ENCODE measurements at regions not wholly inside any gene's neighbourhood (a gene's known extent, or its start where the extent isn't known, plus 50 kb on each side); places are given as distances from the start of the nearest gene placed in this dataset.

DNA sequence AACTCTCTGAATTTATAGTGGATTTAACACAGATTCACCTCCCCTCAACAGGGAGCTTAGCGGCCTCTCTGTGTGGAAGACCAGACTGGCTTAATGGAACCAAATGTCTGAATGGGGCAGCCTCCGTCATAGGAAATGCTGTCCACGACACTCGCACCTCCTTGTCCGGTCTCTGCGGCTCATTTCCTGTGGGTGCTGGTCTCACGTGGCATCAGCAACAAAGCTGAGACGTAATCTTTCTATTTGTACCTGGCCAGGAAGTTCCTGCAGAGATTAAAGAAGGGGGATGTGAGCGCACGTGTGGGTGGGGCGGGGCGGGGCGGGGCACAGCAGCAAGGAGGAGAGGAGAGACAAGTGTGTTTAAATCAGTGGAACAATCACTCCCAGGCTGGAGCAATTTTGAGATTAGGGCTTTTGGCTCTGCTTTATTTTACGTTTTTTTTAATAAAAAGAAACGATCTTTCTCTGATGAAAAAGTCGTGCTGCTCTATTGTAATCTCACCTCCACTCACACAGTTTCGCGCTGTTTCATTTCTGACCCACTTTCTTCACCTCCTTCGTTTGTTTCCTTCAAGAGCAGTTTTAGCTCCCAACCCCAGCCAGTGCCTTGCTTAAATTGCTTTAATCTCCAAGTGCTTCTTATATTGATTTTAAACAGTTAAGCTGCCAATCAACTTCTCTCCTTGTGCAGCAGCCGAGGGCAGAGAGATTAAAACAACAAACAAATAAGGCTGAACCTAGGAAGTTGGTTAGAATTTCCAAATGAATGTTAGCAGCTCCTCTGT is 132.2 kb upstream of the ASTN2 start:
- DNase-seq, result peak; percentile 27 to 47

DNA sequence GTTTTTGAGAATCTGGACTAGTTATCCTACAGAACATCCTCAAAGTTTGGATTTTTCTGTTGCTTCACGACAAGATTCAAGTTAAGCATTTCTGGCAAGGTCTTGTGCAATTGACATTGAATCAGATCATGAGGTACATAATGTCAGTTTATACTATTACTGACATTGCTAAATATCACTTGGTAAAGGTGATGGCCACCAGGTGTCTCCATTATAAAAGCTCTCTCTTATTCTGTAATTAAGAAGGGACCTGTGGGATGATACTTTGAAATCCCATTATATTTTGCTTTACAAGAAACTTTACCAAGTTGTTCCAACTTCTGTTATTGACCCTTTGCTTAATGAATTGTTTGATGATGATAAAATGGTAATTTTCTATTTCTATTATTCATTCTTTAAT is 131.0 kb upstream of the ASTN2 start:
- peak in 1 of 2 experiments; percentile 49 for DNase-seq

- no peak for DNase-seq
Observed at GRCh38 chr9:117543089-117543488, 128.2 kb upstream of the ASTN2 start.

DNA sequence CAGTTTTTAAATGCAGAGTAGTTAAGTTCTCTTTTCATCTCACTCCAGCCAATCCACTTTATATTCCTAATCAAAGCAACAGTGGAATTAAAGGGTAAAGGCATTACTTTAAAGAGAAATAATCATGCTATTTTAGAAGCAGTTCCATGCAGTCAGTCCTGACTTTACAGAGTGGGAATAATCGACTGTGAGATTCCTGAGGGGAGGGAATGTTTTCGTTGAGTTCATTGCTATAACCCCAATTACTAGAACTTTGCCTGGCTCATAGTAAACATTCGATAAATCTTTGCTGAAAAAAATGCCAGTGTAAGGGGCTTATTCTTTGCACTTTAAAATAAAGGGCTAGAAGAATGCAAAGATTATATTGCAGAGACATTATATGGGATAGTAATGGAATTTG is 127.2 kb upstream of the ASTN2 start:
- DNase-seq, result no peak

DNA sequence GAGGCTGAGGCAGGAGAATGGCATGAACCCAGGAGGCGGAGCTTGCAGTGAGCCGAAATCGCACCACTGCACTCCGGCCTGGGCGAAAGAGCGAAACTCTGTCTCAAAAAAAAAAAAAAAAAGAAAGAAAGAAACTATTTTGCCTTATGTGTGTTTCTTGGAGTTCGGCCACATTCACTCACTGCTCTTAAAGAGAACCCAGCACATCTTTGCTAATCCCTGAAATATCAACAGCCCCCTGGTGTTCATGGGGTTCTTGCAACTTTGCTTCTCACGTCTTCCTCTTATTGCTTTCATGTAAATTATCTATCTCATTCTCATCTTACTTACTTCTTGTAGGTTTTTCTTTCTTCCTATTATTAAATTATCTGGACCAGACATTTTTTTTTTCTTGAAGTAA is 126.3 kb upstream of the ASTN2 start:
- DNase-seq, result no peak

DNA sequence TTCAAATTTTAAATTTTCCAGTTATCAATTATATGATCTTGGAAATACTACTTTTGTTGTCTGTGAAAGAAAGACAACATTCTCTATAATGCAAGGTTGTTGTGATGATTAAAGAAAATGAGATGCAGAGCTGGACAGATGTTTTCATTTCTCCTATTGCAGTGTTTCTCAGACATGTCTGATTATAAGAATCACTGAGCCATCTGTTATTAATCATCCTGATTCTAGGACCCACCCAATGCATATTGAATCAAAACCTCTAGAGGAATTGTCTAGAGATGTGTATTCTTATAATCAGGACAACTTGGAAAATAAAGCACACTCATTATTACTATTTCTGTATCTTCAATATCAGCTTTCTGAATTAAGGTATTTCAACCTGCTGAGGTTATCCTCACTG is 121.1 kb upstream of the ASTN2 start:
- DNase-seq, result peak; percentile 20 to 83

GRCh38 chr9:117535434-117535833 is 120.6 kb upstream of the ASTN2 start:
- peak; percentile 15 to 68 for DNase-seq

- DNase-seq, result no peak
Observed at GRCh38 chr9:117528225-117528624, 113.4 kb upstream of the ASTN2 start.

DNA sequence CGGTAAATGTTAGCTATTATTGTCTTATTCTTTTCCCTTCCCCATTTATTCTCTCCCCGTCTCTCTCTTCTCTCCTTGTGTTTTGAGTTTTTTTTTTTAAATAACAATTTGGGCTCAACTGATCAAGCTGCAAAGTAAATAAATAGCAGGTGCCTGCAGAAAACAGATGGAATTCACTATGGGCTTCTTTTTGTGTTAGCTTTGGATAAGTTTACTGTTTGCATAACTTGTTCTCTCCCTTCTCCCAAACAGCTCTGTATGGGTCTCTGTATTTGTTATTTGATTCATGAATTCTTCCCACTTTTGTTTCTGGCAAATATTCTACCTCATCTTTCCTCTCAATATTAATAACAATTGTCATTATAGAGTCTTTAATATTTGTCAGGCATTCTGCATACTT is 111.8 kb upstream of the ASTN2 start:
- DNase-seq, result no peak

DNA sequence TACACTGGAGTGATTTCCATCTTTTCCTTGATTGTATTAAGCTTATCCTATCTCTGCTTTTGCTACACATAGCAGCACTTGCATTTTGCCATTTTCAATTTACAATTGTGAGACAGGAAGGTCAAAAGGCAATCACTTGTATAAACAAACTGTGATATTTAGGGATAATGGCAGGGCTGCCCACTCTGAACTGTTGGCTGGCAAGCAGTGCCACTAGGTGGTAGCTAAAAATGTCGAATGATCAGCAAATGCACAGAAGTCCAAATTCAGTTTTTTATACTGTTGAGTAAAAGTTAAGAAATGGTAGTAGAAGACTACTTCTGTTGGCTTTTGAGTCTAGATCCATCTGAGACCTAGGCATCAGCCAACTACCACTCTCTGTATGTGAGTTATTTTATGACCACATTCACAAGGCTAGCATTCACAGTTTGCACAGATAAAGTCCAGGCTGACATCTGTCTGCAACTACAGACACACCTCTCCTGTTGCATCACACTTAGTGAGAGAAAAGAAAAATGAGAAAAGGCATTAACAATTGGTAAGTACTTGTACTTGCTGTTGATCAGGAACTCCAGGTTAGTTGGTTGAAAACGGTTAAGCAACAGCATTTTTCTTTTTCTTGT is 108.8 kb upstream of the ASTN2 start:
- DNase-seq, result peak in 1 of 2 experiments; percentile 15

DNA sequence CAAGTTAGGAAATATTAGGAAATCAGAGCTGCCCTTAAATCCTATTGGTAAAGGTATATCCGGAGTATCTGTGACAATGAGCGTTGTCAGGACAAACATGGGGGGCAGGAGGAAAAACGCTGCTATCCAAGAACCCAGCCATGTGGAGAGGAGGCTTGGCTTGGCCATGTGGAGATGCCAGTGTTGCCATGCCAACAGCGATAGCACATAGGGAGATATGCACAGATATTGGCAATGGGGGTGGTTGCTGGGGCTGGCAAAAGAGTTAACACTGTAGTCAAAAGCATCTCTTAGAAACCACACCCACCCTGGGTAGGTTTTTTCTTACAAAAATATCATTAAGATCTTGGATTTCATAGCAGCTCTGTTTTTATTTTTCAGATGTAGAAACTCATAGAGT is 106.4 kb upstream of the ASTN2 start:
- DNase-seq, result no peak

DNA sequence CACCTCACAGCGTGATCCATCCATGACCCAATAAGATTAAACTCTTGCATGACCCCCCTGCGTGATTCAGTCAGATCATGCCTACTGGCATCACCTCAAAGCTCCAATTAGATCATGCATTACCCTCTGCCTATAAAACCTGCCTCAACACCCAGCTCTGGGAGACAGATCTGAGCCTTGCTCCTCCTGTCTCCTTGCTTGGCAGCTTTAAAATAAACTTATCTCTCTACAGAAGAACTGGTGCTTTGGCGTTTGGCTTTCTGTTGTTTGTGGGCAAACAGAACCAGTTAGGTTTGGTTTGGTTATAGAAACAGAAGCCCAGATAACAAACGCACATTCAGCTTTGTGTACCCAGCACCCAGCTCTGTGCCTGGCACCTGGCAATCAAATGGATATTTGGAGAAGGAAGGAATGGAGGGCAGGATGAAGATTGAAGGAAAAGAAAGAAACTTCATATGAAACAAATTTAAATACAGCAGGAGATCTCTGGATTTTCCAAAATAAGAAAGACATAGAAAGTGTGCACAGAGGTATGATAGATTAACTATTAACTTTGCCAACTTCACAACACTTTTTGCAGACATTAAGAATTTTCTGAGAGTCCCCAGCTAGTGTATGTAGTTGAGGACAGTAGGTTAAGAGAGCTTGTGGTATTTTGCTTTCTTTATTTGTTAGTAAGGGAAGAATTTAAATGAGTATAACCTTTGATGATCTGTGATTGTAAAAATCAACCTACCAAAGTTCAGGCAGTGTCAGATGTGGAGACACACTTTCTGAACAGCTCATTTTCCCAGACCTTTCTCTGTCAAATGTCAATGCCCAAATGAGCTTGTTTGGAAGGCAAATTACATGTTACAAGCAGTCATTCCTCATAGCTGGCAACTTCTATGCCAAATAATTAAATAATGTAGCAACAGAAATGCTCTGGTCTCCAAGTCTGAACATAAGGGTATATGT is 102.1 kb upstream of the ASTN2 start:
- no peak for DNase-seq

- DNase-seq, result no peak
Observed at GRCh38 chr9:117511852-117512481, 97.1 kb upstream of the ASTN2 start.

DNA sequence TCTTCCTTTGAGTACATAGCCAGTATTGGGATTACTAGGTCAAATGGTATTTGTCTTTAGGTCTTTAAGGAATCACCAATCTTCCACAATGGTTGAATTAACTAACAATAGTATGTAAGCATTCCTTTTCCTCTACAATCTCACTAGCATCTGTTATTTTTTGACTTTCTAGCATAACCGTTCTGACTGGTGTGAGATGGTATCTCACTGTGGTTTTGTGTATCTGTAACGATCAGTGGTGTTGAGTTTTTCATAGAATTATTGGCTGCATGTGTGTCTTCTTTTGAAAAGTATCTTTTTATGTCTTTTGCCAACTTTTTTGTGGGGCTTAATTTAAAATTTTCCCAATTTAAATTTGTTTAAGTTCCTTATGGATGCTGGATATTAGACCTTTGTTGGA is 81.5 kb upstream of the ASTN2 start:
- no peak for DNase-seq

GRCh38 chr9:117494401-117495090 is 79.7 kb upstream of the ASTN2 start:
- DNase-seq, result peak in 1 of 2 experiments; percentile 30

GRCh38 chr9:117492476-117492875 is 77.6 kb upstream of the ASTN2 start:
- no peak for DNase-seq

DNA sequence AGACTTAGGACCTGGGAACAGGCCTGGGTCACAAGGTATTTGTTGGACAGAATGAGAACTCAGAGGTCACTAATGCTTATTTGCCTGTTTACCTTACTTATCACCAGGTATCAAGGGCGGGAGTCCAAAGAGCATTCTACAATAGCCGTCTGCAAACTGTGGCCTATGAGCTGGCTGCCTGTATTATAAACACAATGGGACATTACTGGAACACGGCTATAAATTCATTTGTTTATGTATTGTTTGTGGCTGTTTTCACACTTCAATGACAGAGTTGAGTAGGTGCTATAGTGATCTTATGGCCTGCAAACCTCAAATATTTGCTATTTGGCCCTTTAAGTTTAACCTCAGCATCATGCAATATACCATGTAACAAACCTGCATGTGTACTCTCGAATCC is 76.6 kb upstream of the ASTN2 start:
- no peak for DNase-seq

- no peak for DNase-seq
Observed at GRCh38 chr9:117490199-117490598, 75.3 kb upstream of the ASTN2 start.

DNA sequence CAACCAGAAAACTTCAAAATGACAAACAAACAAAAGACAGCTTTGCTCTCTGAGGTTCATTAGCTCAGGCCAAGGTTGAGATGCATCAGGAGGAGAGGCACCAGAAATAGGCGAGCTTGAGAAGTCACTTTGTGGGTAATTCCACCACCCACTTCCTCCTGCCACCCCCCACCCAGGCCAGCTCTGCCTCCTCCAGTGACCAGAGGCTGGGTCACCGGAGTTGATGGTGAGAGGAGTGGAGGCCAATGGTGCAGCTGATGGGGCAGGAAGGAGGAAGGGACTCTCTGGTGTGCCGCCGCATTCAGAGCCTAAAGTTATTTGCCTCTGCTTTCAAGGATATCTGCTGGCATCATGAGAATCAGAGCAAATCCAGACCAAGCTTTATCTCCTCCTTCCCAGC is 73.8 kb upstream of the ASTN2 start:
- DNase-seq, result peak in 1 of 2 experiments; percentile 8

GRCh38 chr9:117487555-117488175 is 72.8 kb upstream of the ASTN2 start:
- peak; percentile 94 to 96 for DNase-seq

DNA sequence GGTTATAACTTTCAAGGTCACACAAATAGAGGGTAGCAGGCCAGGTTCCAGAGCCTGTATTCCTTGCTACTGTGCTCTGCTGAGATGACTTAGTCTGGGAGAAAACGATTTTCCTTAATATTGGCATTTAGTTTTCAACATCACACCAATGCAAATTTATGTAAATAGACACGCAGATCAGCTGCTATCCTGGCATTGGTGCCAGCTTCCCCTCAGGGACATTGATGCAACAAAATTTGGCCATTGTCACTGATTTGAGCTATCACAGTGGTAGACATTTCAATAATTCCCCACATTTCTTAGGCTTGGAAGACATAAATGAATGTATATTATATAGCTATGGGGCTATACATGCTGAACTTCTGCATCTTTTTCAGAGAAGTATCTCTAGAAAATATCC is 71.6 kb upstream of the ASTN2 start:
- no peak for DNase-seq

DNA sequence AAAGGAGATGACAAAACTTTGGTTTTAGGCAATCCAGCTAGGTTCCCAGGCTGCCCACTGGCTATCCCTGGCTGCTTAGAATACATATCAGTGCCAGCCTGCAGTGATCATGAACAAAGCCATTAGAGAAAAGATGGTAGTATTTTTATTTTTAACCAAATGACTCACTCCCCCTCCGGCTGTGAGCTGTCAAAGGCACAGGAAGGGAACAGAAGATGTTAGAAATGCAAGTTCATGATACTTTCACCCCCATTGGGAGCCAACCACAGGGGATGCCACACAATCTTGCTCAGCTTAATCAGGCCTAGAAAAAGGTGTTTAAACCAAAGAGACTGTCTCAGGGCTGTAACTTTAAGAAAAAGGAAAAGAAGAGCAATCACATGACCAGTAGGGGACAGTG is 70.3 kb upstream of the ASTN2 start:
- DNase-seq, result no peak
